Right lobe of liver (tissue), 4 donors: ENCODE measurements at regions not wholly inside any gene's neighbourhood (a gene's known extent, or its start where the extent isn't known, plus 50 kb on each side); places are given as distances from the start of the nearest gene placed in this dataset.

Experiments
- POLR2A ChIP-seq: fragments of 450-650 bp; IDR thresholded peaks from one replicate; pipeline ENCODE4 v1.6.1; 2017; ENCODE audit warnings: antibody characterized with exemption, mild to moderate bottlenecking
- TF ChIP-seq, protein P1 (sequence below), 4 donors: fragments of 200-600 bp in 3 of 4; fragments of 450-650 bp in 1 of 4; IDR thresholded peaks; one replicate each; pipeline versions ENCODE4 v1.5.1 to v1.8.0; 2016 to 2022; ENCODE audit warnings: antibody characterized with exemption in 4 of 4, mild to moderate bottlenecking in 2 of 4
- donor health status: DM: no; HTN: no; CAD: no.
- donor health status: DM: no; HTN: no; CAD: no.
- donor health status: DM: no; HTN: yes; CAD: no.

DNA sequence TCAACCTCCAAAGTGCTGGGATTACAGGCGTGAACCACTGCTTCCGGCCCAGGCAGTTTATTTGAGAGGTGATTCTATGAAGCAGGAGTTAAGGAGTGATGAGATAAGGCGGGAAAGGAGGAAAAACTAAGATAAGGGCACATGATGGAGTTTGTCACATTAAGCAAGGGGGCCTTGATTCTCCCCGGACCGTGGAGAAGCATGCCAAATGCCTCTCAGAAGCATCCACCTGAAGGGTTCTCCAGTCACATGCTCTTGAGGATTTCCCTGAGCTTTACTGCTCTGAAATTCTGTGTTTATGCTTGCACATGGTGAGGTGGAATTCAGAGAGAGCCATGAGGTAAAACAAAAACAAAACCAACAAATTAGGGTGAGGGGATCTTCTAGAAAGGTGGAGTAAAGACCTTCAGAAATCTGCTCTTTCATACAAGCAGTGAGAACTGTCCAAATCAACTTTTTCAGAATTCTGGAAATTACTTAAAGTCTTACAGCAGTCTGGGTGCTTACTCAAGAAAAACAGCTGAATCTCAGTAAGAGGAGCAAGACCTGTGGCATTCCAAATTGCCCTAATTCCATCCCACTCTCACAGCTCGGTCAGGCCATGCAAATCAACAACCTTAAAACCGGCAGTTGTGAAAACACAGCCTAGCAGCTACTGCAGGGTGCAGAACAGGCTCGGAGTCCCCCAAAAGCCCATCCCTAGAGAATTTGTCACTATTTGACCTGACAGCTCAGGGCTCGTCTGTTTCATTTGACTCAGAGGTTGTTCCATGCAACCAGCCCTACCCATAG is 69.1 kb upstream of the CTLA4 start:
- TF ChIP-seq, protein P1, sequence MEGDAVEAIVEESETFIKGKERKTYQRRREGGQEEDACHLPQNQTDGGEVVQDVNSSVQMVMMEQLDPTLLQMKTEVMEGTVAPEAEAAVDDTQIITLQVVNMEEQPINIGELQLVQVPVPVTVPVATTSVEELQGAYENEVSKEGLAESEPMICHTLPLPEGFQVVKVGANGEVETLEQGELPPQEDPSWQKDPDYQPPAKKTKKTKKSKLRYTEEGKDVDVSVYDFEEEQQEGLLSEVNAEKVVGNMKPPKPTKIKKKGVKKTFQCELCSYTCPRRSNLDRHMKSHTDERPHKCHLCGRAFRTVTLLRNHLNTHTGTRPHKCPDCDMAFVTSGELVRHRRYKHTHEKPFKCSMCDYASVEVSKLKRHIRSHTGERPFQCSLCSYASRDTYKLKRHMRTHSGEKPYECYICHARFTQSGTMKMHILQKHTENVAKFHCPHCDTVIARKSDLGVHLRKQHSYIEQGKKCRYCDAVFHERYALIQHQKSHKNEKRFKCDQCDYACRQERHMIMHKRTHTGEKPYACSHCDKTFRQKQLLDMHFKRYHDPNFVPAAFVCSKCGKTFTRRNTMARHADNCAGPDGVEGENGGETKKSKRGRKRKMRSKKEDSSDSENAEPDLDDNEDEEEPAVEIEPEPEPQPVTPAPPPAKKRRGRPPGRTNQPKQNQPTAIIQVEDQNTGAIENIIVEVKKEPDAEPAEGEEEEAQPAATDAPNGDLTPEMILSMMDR (IDR thresholded peaks at IDR 0.05), result no peak
- no peak for TF ChIP-seq POLR2A
